Right lobe of liver (tissue), 6 donors: ENCODE measurements at regions not wholly inside any gene's neighbourhood (a gene's known extent, or its start where the extent isn't known, plus 50 kb on each side); places are given as distances from the start of the nearest gene placed in this dataset.

Experiments used
- ATAC-seq, 4 donors: fragments of 200-7000 bp; cut with Tn5 transposase; one replicate each; pipeline ENCODE4 v1.9.1; 2020; ENCODE audit warnings: mild to moderate bottlenecking in 4 of 4, moderate library complexity in 4 of 4
- DNase-seq, 3 donors: peaks; one replicate each; pipeline ENCODE4 v3.0.0-alpha.2; 2020
- H3K27ac ChIP-seq, 3 donors: fragments of 200-600 bp; one replicate each; pipeline ENCODE4 v1.8.0; 2022
- H3K27me3 ChIP-seq, 2 donors: fragments of 200-600 bp; one replicate each; pipeline ENCODE4 v1.8.0; 2022
- H3K36me3 ChIP-seq, 4 donors: fragments of 200-600 bp; sonication (generic) in 1 of 4; one replicate each; pipeline versions ENCODE4 v1.5.1 to v1.8.0; 2017 to 2022; ENCODE audit warnings: control low read depth in 1 of 4
- H3K4me1 ChIP-seq, 4 donors: fragments of 200-600 bp; sonication (generic) in 1 of 4; one replicate each; pipeline versions ENCODE4 v1.5.1 to v1.8.0; 2017 to 2022; ENCODE audit warnings: control low read depth in 1 of 4
- H3K4me3 ChIP-seq, 3 donors: fragments of 200-600 bp; one replicate each; pipeline ENCODE4 v1.8.0; 2022
- H3K9me3 ChIP-seq, 4 donors: fragments of 200-600 bp; sonication (generic) in 1 of 4; one replicate each; pipeline versions ENCODE4 v1.5.1 to v1.8.0; 2017 to 2022; ENCODE audit warnings: control low read depth in 1 of 4
- POLR2A ChIP-seq: fragments of 450-650 bp; IDR thresholded peaks from one replicate; pipeline ENCODE4 v1.6.1; 2017; ENCODE audit warnings: antibody characterized with exemption, mild to moderate bottlenecking
- WGBS: methylation state at CpG from one replicate; pipeline ENCODE4 v1.1.6; 2018; ENCODE audit warnings: low coverage, low lambda C conversion rate; ENCODE audit not compliant: insufficient coverage; ENCODE audit errors: missing lambda C conversion rate; 5-methylcytosine and 5-hydroxymethylcytosine counted together
- intact Hi-C, 2 donors: fragments of 100-400 bp; cut with DNase I; formaldehyde crosslinking; loops; one replicate each; pipeline versions ENCODE4 v1.11.2 to v1.14.1; 2022
- TF ChIP-seq, protein P1 (sequence below), 4 donors: fragments of 200-600 bp in 3 of 4; fragments of 450-650 bp in 1 of 4; IDR thresholded peaks; one replicate each; pipeline versions ENCODE4 v1.5.1 to v1.8.0; 2016 to 2022; ENCODE audit warnings: antibody characterized with exemption in 4 of 4, mild to moderate bottlenecking in 2 of 4
- donor health status: DM: no; HTN: yes; CAD: no.
- donor health status: DM: no; HTN: no; CAD: no.
- donor health status: DM: no; HTN: no; CAD: no.
- donor health status: DM: no; HTN: yes; CAD: no.
- donor health status: DM: no; HTN: yes; CAD: no.

GRCh38 chr20:19072988-19073387 is 139.5 kb upstream of the SLC24A3 start:
- no peaks in the 10 kb centered on the region for H3K36me3 ChIP-seq
- DNase-seq (no peak), ATAC-seq (no peak)
- H3K27ac ChIP-seq: no peak overlapping the region
- no peaks in the 10 kb centered on the region for H3K27me3 ChIP-seq
- WGBS: 42% methylated on average over 2 of the region's 5 CpGs
- H3K4me3 ChIP-seq: no peak overlapping the region
- H3K4me1 ChIP-seq: no peaks in the 10 kb centered on the region
- TF ChIP-seq POLR2A: no peak
- TF ChIP-seq, protein P1, sequence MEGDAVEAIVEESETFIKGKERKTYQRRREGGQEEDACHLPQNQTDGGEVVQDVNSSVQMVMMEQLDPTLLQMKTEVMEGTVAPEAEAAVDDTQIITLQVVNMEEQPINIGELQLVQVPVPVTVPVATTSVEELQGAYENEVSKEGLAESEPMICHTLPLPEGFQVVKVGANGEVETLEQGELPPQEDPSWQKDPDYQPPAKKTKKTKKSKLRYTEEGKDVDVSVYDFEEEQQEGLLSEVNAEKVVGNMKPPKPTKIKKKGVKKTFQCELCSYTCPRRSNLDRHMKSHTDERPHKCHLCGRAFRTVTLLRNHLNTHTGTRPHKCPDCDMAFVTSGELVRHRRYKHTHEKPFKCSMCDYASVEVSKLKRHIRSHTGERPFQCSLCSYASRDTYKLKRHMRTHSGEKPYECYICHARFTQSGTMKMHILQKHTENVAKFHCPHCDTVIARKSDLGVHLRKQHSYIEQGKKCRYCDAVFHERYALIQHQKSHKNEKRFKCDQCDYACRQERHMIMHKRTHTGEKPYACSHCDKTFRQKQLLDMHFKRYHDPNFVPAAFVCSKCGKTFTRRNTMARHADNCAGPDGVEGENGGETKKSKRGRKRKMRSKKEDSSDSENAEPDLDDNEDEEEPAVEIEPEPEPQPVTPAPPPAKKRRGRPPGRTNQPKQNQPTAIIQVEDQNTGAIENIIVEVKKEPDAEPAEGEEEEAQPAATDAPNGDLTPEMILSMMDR (IDR thresholded peaks at IDR 0.05): no peak
- H3K9me3 ChIP-seq: no peaks in the 10 kb centered on the region
- intact Hi-C loops: no loop called here

DNA sequence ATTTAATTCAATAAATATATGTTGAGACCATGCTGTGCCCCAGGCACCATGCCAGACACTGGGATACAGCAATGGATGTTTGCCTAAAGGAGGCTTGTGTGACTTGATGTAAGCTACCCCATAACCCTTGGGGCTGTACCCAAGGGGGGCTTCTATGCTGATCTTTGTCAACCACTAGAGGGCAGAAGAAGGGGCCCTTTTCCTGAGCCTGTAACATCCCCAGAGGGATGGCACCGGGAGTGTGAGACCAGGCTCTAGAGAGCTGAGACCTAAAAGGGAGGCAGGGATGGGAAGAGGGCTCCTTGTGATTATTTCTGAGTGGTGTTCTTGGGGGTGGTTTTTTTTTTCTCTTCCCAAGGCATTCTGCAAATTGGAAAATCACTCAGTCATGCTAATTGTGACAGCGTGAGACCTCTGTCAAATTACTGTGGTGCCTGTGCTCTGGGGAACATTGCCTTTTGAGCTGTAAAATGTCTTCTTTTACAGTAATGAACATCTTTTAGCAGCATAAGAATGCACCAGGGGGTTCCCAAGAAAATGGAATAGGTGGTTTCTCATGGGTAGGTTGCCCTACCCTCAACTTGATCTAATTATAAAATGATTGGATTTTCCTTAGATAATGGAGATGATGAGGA is 138.7 kb upstream of the SLC24A3 start:
- TF ChIP-seq, protein P1 (IDR thresholded peaks at IDR 0.05): peak in 2 of 4 donors; percentile 9 to 28
- TF ChIP-seq POLR2A: no peak
- no peak for ATAC-seq
- intact Hi-C loops: no loop called here

DNA sequence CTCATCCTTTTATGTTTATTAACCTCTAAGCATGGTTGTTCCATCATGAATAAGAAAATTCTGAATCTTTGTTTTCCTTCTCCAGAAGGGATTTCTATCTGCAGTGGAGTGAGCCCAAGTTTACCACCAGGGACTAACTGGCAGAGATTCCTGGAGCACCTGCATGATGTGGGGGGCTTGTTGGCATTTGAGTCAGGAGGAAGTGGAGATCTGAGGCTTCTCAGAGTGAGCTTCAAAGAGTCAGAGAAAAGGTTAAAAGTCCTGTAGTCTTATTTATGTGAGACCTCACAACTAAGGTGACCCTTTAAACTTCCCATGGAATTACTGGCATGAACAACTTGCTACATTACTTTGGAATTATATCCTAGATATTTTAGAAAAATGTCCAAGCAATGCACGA is 138.1 kb upstream of the SLC24A3 start:
- Histone ChIP-seq H3K4me1 (no peaks in the 10 kb centered on the region), H3K9me3 (no peaks in the 10 kb centered on the region), H3K36me3 (no peaks in the 10 kb centered on the region), H3K27me3 (no peaks in the 10 kb centered on the region), H3K4me3 (no peak overlapping the region), H3K27ac (no peak overlapping the region)
- WGBS: 19% methylated on average over 1 of the region's 1 CpG
- ATAC-seq (no peak), DNase-seq (no peak)
- intact Hi-C loops: no loop called here
- TF ChIP-seq, protein P1 (IDR thresholded peaks at IDR 0.05): no peak
- no peak for TF ChIP-seq POLR2A

More for the DNA sequence above, 138.7 kb upstream of the SLC24A3 start:
- Histone ChIP-seq H3K36me3 (no peaks in the 10 kb centered on the region), H3K4me3 (no peak overlapping the region), H3K27ac (no peak overlapping the region), H3K4me1 (no peaks in the 10 kb centered on the region), H3K27me3 (no peaks in the 10 kb centered on the region), H3K9me3 (no peaks in the 10 kb centered on the region)
- 25% methylated on average over 2 of the region's 2 CpGs for WGBS
- no peak for DNase-seq

- ATAC-seq: peak; percentile 42 to 50 (median 46)
- Histone ChIP-seq H3K9me3 (no peaks in the 10 kb centered on the region), H3K4me1 (no peaks in the 10 kb centered on the region), H3K4me3 (no peak overlapping the region), H3K27ac (no peak overlapping the region), H3K27me3 (no peaks in the 10 kb centered on the region), H3K36me3 (no peaks in the 10 kb centered on the region)
- WGBS: 40% methylated on average over 7 of the region's 8 CpGs
- TF ChIP-seq, protein P1 (IDR thresholded peaks at IDR 0.05): no peak
- TF ChIP-seq POLR2A: no peak
- DNase-seq: peak; percentile 24 to 62 (median 60)
- intact Hi-C loops: no loop called here
Measured at GRCh38 chr20:19074828-19075516, 137.5 kb upstream of the SLC24A3 start.
